HG03095 (cell line): ENCODE measurements at regions not wholly inside any gene's neighbourhood (a gene's known extent, or its start where the extent isn't known, plus 50 kb on each side); places are given as distances from the start of the nearest gene placed in this dataset.

Experiments
- ATAC-seq: cut with Tn5 transposase; IDR thresholded peaks from one replicate; pipeline ENCODE4 v1.9.1; 2021; ENCODE audit warnings: moderate library complexity; ENCODE audit not compliant: unreplicated experiment

DNA sequence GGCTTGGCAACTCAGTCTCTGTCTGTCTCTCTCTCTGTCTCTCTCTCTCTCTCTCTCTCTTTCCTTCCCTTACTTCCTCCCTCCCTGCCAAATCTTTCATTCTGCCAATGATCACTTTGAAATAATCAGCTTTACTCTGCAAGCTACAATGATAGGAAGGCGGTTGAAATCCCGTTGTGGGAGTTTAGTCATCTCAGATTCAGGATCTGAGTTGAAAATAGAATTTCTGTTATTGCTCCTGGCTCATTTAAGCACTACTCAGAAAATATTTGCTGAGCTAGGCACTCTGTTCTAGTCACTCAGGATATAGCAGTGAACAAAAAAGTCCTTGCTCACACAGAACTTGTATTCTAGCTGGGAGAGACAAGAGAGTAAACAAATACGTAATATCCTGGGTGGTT lies 56.3 kb upstream of the DCTD start:
- no peak for ATAC-seq

DNA sequence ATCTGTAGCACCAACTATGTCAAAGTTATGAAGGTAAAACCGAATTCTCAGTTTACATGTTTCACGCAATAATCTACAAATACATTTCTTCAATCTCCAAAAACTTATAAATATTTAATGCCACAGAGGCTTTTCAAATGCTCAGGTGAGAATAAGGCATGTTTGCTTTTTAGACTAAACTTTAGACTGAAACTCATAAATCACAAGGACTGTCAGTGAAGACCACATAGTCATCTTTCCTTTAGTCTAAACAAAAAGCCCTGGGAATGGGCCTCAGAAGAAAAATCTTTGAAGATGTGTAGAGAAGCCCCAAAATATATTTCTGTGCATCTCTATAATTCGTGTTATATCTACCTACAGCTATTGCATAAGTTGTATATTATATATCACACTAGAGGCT lies 54.5 kb upstream of the DCTD start:
- no peak for ATAC-seq

DNA sequence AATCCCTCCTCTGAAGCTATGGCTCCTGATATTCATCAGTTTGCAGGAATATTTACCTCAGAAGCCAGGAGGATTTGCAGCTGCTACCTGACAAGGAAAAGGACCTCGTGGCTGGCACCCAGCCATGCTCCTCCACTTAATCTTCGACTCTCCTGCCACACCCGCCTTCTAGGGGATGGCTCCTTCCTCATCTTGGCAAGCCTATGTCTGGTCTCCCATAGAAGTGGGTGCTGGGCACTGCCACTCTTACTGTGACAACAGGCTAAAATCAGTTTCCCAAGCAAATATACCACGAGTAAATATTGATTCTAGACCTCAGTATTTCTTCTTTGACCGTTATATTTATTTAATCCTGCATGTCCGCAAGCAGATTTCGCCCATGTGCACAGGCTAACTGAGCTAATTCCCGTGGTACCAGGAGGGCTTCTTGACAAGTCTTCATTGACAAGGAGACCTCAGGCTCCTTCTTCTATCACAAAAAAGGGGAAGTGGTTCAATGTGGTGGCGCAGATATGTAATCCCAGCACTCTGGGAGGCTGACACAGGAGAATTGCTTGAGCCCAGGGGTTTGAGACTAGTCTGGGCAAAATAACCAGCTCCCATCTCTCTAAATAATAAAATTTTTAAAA lies 52.6 kb upstream of the DCTD start:
- ATAC-seq = peak; percentile 67

DNA sequence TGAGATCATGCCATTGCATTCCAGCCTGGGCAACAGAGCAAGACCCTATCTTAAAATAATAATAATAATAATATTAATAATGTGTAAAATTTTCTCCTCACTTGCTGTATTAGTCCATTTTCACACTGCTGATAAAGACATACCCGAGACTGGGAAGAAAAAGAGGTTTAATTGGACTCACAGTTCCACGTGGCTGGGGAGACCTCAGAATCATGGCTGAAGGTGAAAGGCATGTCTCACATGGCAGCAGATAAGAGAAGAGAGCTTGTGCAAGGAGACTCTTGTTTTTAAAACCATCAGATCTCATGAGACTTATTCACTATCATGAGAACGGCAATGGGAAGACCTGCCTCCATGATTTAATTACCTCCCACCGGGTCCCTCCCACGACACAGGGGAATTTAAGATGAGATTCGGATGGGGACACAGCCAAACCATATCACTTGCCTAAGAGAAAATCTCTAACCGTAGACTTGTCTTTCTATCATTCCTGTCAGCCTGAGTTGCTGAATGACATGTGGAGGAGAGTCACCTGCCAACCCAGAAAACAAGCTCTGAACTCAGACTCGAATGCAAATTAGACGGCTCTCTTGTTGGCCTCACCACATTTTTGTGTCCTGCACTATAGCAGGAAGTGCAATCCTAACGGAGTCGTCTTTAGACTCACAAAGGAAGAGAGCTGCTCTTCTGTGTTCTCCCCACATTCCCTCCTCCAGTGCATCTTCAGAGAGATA lies 51.9 kb upstream of the DCTD start:
- peak; percentile 57 for ATAC-seq

DNA sequence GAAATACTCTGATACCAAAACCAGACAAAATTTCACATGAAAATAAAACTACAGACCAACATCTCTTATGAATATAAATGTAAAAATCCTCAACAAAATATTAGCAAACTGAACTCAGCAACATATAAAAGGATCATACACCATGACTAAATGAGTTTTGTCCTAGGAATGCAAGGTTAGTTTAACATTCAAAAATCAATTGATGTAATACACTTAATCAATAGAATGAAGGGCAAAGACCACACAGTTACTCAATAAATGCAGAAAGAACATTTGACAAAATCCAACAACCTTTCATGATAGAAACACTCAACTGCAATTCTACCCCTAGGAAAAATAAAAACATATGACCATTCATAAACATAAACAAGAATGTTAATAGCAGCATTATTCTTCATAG lies 50.2 kb upstream of the DCTD start:
- ATAC-seq = no peak
